IPS-15b (cell line): ENCODE measurements at regions not wholly inside any gene's neighbourhood (a gene's known extent, or its start where the extent isn't known, plus 50 kb on each side); places are given as distances from the start of the nearest gene placed in this dataset.
"Not testable (repeated sequence)": the region's sequence is repeated elsewhere in the genome, so short reads cannot be mapped to it uniquely, and the experiment has no call there.

Source experiments
- H3K27me3 ChIP-seq: one replicate; pipeline ENCODE4 v1.6.1; 2013; ENCODE audit warnings: low read length; ENCODE audit not compliant: control insufficient read depth, insufficient read depth
- H3K36me3 ChIP-seq: one replicate; pipeline ENCODE4 v1.6.1; 2013; ENCODE audit warnings: low read length; ENCODE audit not compliant: control insufficient read depth, insufficient read depth
- H3K4me1 ChIP-seq: one replicate; pipeline ENCODE4 v1.6.1; 2013; ENCODE audit warnings: mild to moderate bottlenecking, low read length; ENCODE audit not compliant: control insufficient read depth, insufficient read depth
- H3K4me3 ChIP-seq: one replicate; pipeline ENCODE4 v1.5.1; 2013; ENCODE audit warnings: low read depth, low read length
- H3K9ac ChIP-seq: one replicate; pipeline ENCODE4 v1.6.1; 2013; ENCODE audit warnings: low read depth, mild to moderate bottlenecking, low read length
- H3K9me3 ChIP-seq: one replicate; pipeline ENCODE4 v1.6.1; 2013; ENCODE audit warnings: mild to moderate bottlenecking, low read length; ENCODE audit not compliant: control insufficient read depth, insufficient read depth

GRCh38 chr6:40849546-40849945 lies 189.5 kb downstream of the UNC5CL start:
- no peaks in the 10 kb centered on the region for H3K9me3 ChIP-seq

GRCh38 chr6:40848868-40849514 lies 190.0 kb downstream of the UNC5CL start:
- H3K36me3 ChIP-seq: no peaks in the 10 kb centered on the region
- H3K4me1 ChIP-seq: no peaks in the 10 kb centered on the region
- H3K9me3 ChIP-seq: no peaks in the 10 kb centered on the region
- H3K9ac ChIP-seq: no peak overlapping the region
- no peaks in the 10 kb centered on the region for H3K27me3 ChIP-seq
- H3K4me3 ChIP-seq: no peak overlapping the region

More at GRCh38 chr6:40849546-40849945, 189.5 kb downstream of the UNC5CL start:
- Histone ChIP-seq H3K4me3 (no peak overlapping the region), H3K36me3 (no peaks in the 10 kb centered on the region), H3K4me1 (no peaks in the 10 kb centered on the region), H3K27me3 (no peaks in the 10 kb centered on the region), H3K9ac (no peak overlapping the region)

- Histone ChIP-seq H3K4me1 (no peaks in the 10 kb centered on the region), H3K9me3 (no peaks in the 10 kb centered on the region), H3K9ac (no peak overlapping the region), H3K36me3 (no peaks in the 10 kb centered on the region), H3K4me3 (no peak overlapping the region), H3K27me3 (no peaks in the 10 kb centered on the region)
These were observed 191.0 kb downstream of the UNC5CL start for GRCh38 chr6:40848038-40848437.

- Histone ChIP-seq H3K4me3 (no peak overlapping the region), H3K27me3 (no peaks in the 10 kb centered on the region), H3K36me3 (no peaks in the 10 kb centered on the region), H3K4me1 (no peaks in the 10 kb centered on the region), H3K9me3 (no peaks in the 10 kb centered on the region), H3K9ac (no peak overlapping the region)
These were observed 193.5 kb downstream of the UNC5CL start for GRCh38 chr6:40845553-40845952.

- Histone ChIP-seq H3K9ac (no peak overlapping the region), H3K36me3 (no peaks in the 10 kb centered on the region), H3K27me3 (no peaks in the 10 kb centered on the region), H3K9me3 (no peaks in the 10 kb centered on the region), H3K4me1 (no peaks in the 10 kb centered on the region), H3K4me3 (no peak overlapping the region)
These were observed 194.8 kb downstream of the UNC5CL start for GRCh38 chr6:40844246-40844645.

- H3K9me3 ChIP-seq: no peaks in the 10 kb centered on the region
- no peaks in the 10 kb centered on the region for H3K27me3 ChIP-seq
- H3K36me3 ChIP-seq: no peaks in the 10 kb centered on the region
- no peaks in the 10 kb centered on the region for H3K4me1 ChIP-seq
- no peak overlapping the region for H3K9ac ChIP-seq
- no peak overlapping the region for H3K4me3 ChIP-seq
These were observed 197.3 kb downstream of the UNC5CL start for GRCh38 chr6:40841721-40842120.

- Histone ChIP-seq H3K4me3 (no peak overlapping the region), H3K36me3 (no peaks in the 10 kb centered on the region), H3K27me3 (peaks cover 2% of the 10 kb centered on the region), H3K9ac (no peak overlapping the region), H3K9me3 (no peaks in the 10 kb centered on the region), H3K4me1 (no peaks in the 10 kb centered on the region)
These were observed 206.3 kb downstream of the UNC5CL start for GRCh38 chr6:40832691-40833090.

GRCh38 chr6:40831381-40831780 lies 207.6 kb downstream of the UNC5CL start:
- Histone ChIP-seq H3K9ac (no peak overlapping the region), H3K9me3 (no peaks in the 10 kb centered on the region), H3K27me3 (peaks cover 2% of the 10 kb centered on the region), H3K36me3 (no peaks in the 10 kb centered on the region), H3K4me3 (no peak overlapping the region), H3K4me1 (no peaks in the 10 kb centered on the region)

GRCh38 chr6:40825102-40825501 lies 213.9 kb downstream of the UNC5CL start:
- Histone ChIP-seq H3K4me3 (no peak overlapping the region), H3K4me1 (no peaks in the 10 kb centered on the region), H3K9me3 (no peaks in the 10 kb centered on the region), H3K9ac (no peak overlapping the region), H3K36me3 (no peaks in the 10 kb centered on the region), H3K27me3 (no peaks in the 10 kb centered on the region)

- H3K36me3 ChIP-seq, H3K9ac ChIP-seq, H3K9me3 ChIP-seq, H3K4me3 ChIP-seq, H3K27me3 ChIP-seq, H3K4me1 ChIP-seq: not testable (repeated sequence)
These were observed 214.8 kb downstream of the UNC5CL start for GRCh38 chr6:40823917-40824891.

- no peak overlapping the region for H3K9ac ChIP-seq
- no peaks in the 10 kb centered on the region for H3K27me3 ChIP-seq
- H3K4me3 ChIP-seq: no peak overlapping the region
- no peaks in the 10 kb centered on the region for H3K36me3 ChIP-seq
- no peaks in the 10 kb centered on the region for H3K9me3 ChIP-seq
- H3K4me1 ChIP-seq: no peaks in the 10 kb centered on the region
These were observed 216.4 kb downstream of the UNC5CL start for GRCh38 chr6:40822619-40823018.
